Left ventricle myocardium inferior (tissue), 1 donor: ENCODE measurements at regions not wholly inside any gene's neighbourhood (a gene's known extent, or its start where the extent isn't known, plus 50 kb on each side); places are given as distances from the start of the nearest gene placed in this dataset.

Experiments
- DNase-seq: peaks from one replicate; pipeline ENCODE4 v3.0.0-alpha.2; 2020
- H3K27ac ChIP-seq: fragments of 200-600 bp; replicated peaks from 2 replicates; pipeline ENCODE4 v1.8.0; 2021
- H3K27me3 ChIP-seq: fragments of 200-600 bp; 2 replicates; pipeline ENCODE4 v1.8.0; 2021; ENCODE audit warnings: low read depth
- H3K36me3 ChIP-seq: fragments of 200-600 bp; 2 replicates; pipeline ENCODE4 v1.8.0; 2021
- H3K4me1 ChIP-seq: fragments of 200-600 bp; 2 replicates; pipeline ENCODE4 v1.8.0; 2021
- H3K4me3 ChIP-seq: fragments of 200-600 bp; 2 replicates; pipeline ENCODE4 v1.8.0; 2021; ENCODE audit warnings: mild to moderate bottlenecking, moderate library complexity
- H3K9me3 ChIP-seq: fragments of 200-600 bp; replicated peaks from 2 replicates; pipeline ENCODE4 v1.8.0; 2021
- intact Hi-C: fragments of 100-400 bp; cut with micrococcal nuclease; formaldehyde crosslinking; loops from one replicate; pipeline ENCODE4 v1.11.0; 2022
- TF ChIP-seq, protein P1 (sequence below): fragments of 200-600 bp; IDR thresholded peaks from 2 replicates; pipeline ENCODE4 v1.8.0; 2021; ENCODE audit warnings: antibody characterized with exemption, mild to moderate bottlenecking, borderline replicate concordance
- donor health status: DM: no; HTN: yes; CAD: no; lungs with severe emphysema.

DNA sequence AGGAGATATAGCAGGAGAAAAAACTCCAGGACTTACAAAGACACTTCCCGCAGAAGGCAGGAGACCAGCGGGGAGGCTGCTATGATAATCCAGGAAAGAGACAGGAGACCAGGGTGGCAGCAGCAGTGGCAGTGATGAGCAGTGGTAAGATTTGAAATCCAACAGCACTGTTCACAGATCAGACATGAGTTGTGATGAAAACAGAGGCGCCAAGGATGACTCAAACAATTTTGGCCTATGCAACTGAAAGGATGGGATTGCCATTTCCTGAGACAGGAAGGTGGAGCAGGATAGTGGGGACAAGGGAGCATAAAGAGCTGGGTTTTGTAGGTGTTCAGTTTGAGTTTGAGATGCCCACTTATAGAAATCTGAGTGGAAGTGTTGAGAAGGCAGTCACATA is 108.6 kb upstream of the DYRK2 start:
- Histone ChIP-seq H3K4me3 (no peak overlapping the region), H3K27me3 (no peaks in the 10 kb centered on the region), H3K9me3 (no peaks in the 10 kb centered on the region), H3K4me1 (no peaks in the 10 kb centered on the region), H3K36me3 (no peaks in the 10 kb centered on the region), H3K27ac (no peak overlapping the region)
- intact Hi-C loops = no loop called here
- DNase-seq = no peak
- TF ChIP-seq, protein P1, sequence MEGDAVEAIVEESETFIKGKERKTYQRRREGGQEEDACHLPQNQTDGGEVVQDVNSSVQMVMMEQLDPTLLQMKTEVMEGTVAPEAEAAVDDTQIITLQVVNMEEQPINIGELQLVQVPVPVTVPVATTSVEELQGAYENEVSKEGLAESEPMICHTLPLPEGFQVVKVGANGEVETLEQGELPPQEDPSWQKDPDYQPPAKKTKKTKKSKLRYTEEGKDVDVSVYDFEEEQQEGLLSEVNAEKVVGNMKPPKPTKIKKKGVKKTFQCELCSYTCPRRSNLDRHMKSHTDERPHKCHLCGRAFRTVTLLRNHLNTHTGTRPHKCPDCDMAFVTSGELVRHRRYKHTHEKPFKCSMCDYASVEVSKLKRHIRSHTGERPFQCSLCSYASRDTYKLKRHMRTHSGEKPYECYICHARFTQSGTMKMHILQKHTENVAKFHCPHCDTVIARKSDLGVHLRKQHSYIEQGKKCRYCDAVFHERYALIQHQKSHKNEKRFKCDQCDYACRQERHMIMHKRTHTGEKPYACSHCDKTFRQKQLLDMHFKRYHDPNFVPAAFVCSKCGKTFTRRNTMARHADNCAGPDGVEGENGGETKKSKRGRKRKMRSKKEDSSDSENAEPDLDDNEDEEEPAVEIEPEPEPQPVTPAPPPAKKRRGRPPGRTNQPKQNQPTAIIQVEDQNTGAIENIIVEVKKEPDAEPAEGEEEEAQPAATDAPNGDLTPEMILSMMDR = no peak

- no peak overlapping the region for H3K4me3 ChIP-seq
- H3K36me3 ChIP-seq = no peaks in the 10 kb centered on the region
- intact Hi-C loops = no loop called here
- TF ChIP-seq, protein P1 = no peak
- no peaks in the 10 kb centered on the region for H3K9me3 ChIP-seq
- H3K27ac ChIP-seq = no peak overlapping the region
- no peak for DNase-seq
- H3K27me3 ChIP-seq = no peaks in the 10 kb centered on the region
- H3K4me1 ChIP-seq = no peaks in the 10 kb centered on the region
Observed at GRCh38 chr12:67540920-67541624, 107.5 kb upstream of the DYRK2 start.

- no peak overlapping the region for H3K4me3 ChIP-seq
- DNase-seq = no peak
- no peaks in the 10 kb centered on the region for H3K4me1 ChIP-seq
- TF ChIP-seq, protein P1 = no peak
- H3K9me3 ChIP-seq = no peaks in the 10 kb centered on the region
- intact Hi-C loops = no loop called here
- H3K27ac ChIP-seq = no peak overlapping the region
- H3K36me3 ChIP-seq = no peaks in the 10 kb centered on the region
- H3K27me3 ChIP-seq = no peaks in the 10 kb centered on the region
Observed at GRCh38 chr12:67541625-67541991, 106.9 kb upstream of the DYRK2 start.

DNA sequence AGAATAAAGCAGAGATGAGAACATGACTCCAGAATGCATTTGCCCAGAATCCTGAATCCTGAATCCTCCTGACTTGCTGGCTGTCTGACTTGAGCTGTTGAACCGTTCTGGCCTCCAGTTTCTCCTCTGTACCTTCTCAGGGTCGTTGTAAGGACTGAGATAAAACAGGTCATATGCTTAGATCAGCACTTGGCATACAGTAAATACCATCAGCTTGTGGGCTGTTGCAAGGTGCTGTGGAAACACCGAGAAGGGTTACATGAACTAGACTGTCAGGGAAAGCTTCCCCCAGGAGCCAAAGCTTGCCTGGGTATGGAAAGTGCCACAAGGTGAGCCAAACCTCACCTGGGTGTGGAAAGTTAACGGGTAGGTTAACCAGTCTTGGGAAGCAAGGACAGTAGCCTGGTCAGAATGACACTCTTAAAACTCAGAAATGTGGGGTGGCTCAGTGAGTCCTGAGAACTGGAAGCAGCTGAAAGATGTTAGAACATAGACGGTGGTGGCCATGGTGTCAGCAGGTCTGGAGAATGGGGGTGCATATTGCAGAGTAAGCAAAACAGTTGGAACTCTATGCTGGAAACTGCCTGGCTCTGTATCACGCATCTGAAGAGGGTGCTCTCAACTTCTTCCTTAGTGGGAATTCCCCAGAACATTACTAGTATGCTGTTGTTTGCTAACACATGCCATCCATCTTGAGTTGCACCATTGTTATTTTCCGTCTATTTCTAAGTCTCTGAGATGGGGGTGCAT is 105.3 kb upstream of the DYRK2 start:
- no peak for DNase-seq
- Histone ChIP-seq H3K4me1 (no peaks in the 10 kb centered on the region), H3K27ac (no peak overlapping the region), H3K9me3 (no peaks in the 10 kb centered on the region), H3K36me3 (no peaks in the 10 kb centered on the region), H3K4me3 (no peak overlapping the region), H3K27me3 (no peaks in the 10 kb centered on the region)
- intact Hi-C loops = no loop called here
- TF ChIP-seq, protein P1 = no peak

DNA sequence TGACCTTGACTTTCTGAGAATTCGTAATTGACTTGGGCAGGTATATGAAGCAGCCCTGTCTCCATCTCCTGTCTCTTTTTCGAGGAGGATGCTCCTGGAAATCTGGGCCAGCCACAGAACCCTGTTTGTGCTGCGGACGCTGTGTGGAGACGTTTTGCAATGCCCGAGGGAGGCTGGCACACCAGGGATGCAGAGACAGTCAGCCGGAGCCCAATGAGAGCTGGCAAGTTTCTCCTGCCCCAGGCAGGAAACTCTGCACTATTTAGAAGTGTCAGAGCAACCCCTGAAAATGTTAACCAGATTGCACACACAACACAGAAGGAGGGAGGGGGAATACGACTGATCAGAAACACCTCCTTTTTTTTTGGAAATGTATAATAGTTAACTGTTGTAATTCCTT is 103.2 kb upstream of the DYRK2 start:
- DNase-seq = no peak
- TF ChIP-seq, protein P1 = no peak
- Histone ChIP-seq H3K4me3 (no peak overlapping the region), H3K27me3 (no peaks in the 10 kb centered on the region), H3K27ac (no peak overlapping the region), H3K9me3 (no peaks in the 10 kb centered on the region), H3K4me1 (no peaks in the 10 kb centered on the region), H3K36me3 (no peaks in the 10 kb centered on the region)
- intact Hi-C loops = no loop called here
